IMR-90 (cell line): ENCODE measurements at regions not wholly inside any gene's neighbourhood (a gene's known extent, or its start where the extent isn't known, plus 50 kb on each side); places are given as distances from the start of the nearest gene placed in this dataset.

Experiments
- ATAC-seq: fragments of 200-7000 bp; cut with Tn5 transposase; 2 replicates; pipeline ENCODE4 v1.9.1; 2020; ENCODE audit warnings: low read depth, mild to moderate bottlenecking, moderate library complexity
- BruUV-seq: library from RNA; stranded (reverse); fragments of 400-500 nt; replicated peaks from 2 replicates; lab custom pipeline; 2021; lab: Mats Ljungman, UMichigan
- CTCF ChIA-PET: fragments of 300-600 bp; formaldehyde crosslinking; extraction: SDS; loops from one replicate; lab custom pipeline; 2021; ENCODE audit warnings: antibody characterized with exemption; lab: Yijun Ruan, JAX
- POLR2A ChIA-PET: fragments of 300-600 bp; sonication (Branson Sonifier 250); formaldehyde crosslinking; loops from one replicate; lab custom pipeline; 2022; ENCODE audit warnings: antibody characterized with exemption; ENCODE audit not compliant: unreplicated experiment; lab: Charles Lee
- DNase-seq: peaks from one replicate; pipeline ENCODE4 v3.0.0; 2013
- H2AFZ ChIP-seq: replicated peaks from 2 replicates; pipeline ENCODE3; 2013; ENCODE audit warnings: low read length, mild to moderate bottlenecking; ENCODE audit not compliant: poor library complexity
- H2AK5ac ChIP-seq: 2 replicates; pipeline ENCODE4 v1.6.1; 2013; ENCODE audit warnings: low read depth, low read length, inconsistent platforms
- H2AK9ac ChIP-seq: replicated peaks from 2 replicates; pipeline ENCODE3; 2013; ENCODE audit warnings: mild to moderate bottlenecking, low read depth, low read length, moderate library complexity; ENCODE audit not compliant: poor library complexity
- H2BK120ac ChIP-seq: 2 replicates; pipeline ENCODE4 v1.6.1; 2013; ENCODE audit warnings: low read depth, low read length, inconsistent platforms
- H2BK15ac ChIP-seq: 3 replicates; pipeline ENCODE4 v1.6.1; 2013; ENCODE audit warnings: low read depth, low read length, inconsistent platforms
- H2BK20ac ChIP-seq: 2 replicates; pipeline ENCODE4 v1.6.1; 2013; ENCODE audit warnings: low read depth, mild to moderate bottlenecking, inconsistent platforms, low read length, moderate library complexity
- H2BK5ac ChIP-seq: 2 replicates; pipeline ENCODE4 v1.6.1; 2013; ENCODE audit warnings: mild to moderate bottlenecking, low read depth, low read length, inconsistent platforms; ENCODE audit not compliant: poor library complexity, severe bottlenecking
- H3K14ac ChIP-seq: replicated peaks from 2 replicates; pipeline ENCODE4 v1.6.1; 2013; ENCODE audit warnings: low read depth, low read length, inconsistent platforms
- H3K18ac ChIP-seq: 2 replicates; pipeline ENCODE4 v1.6.1; 2013; ENCODE audit warnings: low read depth, low read length, control low read depth
- H3K23ac ChIP-seq: 2 replicates; pipeline ENCODE4 v1.6.1; 2013; ENCODE audit warnings: low read depth, low read length, inconsistent platforms
- H3K27ac ChIP-seq: 2 replicates; pipeline ENCODE4 v1.5.1; 2013; ENCODE audit warnings: mild to moderate bottlenecking, control low read depth, low read length; ENCODE audit not compliant: insufficient read depth
- H3K27me3 ChIP-seq: 2 replicates; pipeline ENCODE4 v1.6.1; 2013; ENCODE audit warnings: low read length; ENCODE audit not compliant: control insufficient read depth, insufficient read depth
- H3K36me3 ChIP-seq: 2 replicates; pipeline ENCODE4 v1.6.1; 2013; ENCODE audit warnings: low read length, mixed read lengths; ENCODE audit not compliant: control insufficient read depth, insufficient read depth
- H3K4ac ChIP-seq: 2 replicates; pipeline ENCODE4 v1.6.1; 2013; ENCODE audit warnings: low read depth, low read length, inconsistent platforms
- H3K4me1 ChIP-seq: 2 replicates; pipeline ENCODE4 v1.6.1; 2013; ENCODE audit warnings: low read length, mixed read lengths; ENCODE audit not compliant: control insufficient read depth, insufficient read depth
- H3K4me2 ChIP-seq: 2 replicates; pipeline ENCODE4 v1.6.1; 2013; ENCODE audit warnings: low read depth, mild to moderate bottlenecking, control low read depth, low read length, moderate library complexity
- H3K4me3 ChIP-seq: 2 replicates; pipeline ENCODE4 v1.5.1; 2013; ENCODE audit warnings: low read depth, mild to moderate bottlenecking, control low read depth, low read length, moderate library complexity; ENCODE audit not compliant: insufficient read depth
- H3K56ac ChIP-seq: 2 replicates; pipeline ENCODE4 v1.6.1; 2013; ENCODE audit warnings: low read length, inconsistent platforms; ENCODE audit not compliant: insufficient read depth; ENCODE audit errors: extremely low read depth
- H3K79me1 ChIP-seq, 2 experiments: 2 replicates each; pipeline ENCODE4 v1.6.1; 2013; ENCODE audit warnings: low read length in 2 of 2, inconsistent platforms in 1 of 2, low read depth in 1 of 2
- H3K9ac ChIP-seq: 2 replicates; pipeline ENCODE4 v1.6.1; 2013; ENCODE audit warnings: low read depth, low read length, control low read depth
- H3K9me1 ChIP-seq: 2 replicates; pipeline ENCODE4 v1.6.1; 2013; ENCODE audit warnings: low read length, inconsistent platforms; ENCODE audit not compliant: insufficient read depth
- H3K9me3 ChIP-seq: 2 replicates; pipeline ENCODE4 v1.6.1; 2013; ENCODE audit warnings: low read length; ENCODE audit not compliant: control insufficient read depth, insufficient read depth
- H4K20me1 ChIP-seq: 2 replicates; pipeline ENCODE4 v1.6.1; 2013; ENCODE audit warnings: low read length, inconsistent platforms; ENCODE audit not compliant: insufficient read depth
- H4K5ac ChIP-seq: 2 replicates; pipeline ENCODE4 v1.6.1; 2013; ENCODE audit warnings: mild to moderate bottlenecking, low read depth, low read length, control low read depth
- H4K8ac ChIP-seq, 2 experiments: 2 replicates each; pipeline ENCODE4 v1.6.1; 2013; ENCODE audit warnings: low read depth in 2 of 2, low read length in 2 of 2, control low read depth in 1 of 2, inconsistent platforms in 1 of 2
- H4K91ac ChIP-seq: 2 replicates; pipeline ENCODE4 v1.6.1; 2013; ENCODE audit warnings: low read depth, low read length, inconsistent platforms; ENCODE audit not compliant: insufficient read depth
- BHLHE40 ChIP-seq: fragments of 150-350 bp; IDR thresholded peaks from 2 replicates; pipeline ENCODE4 v1.6.1; 2016; ENCODE audit warnings: mild to moderate bottlenecking, low read depth, low read length
- CEBPB ChIP-seq: IDR thresholded peaks from 2 replicates; pipeline ENCODE4 v1.6.1; 2012; ENCODE audit warnings: low read depth, low read length, improper control_type of control experiment
- CHD1 ChIP-seq: IDR thresholded peaks from 2 replicates; pipeline ENCODE4 v1.6.1; 2012; ENCODE audit warnings: low read depth, low read length, improper control_type of control experiment
- ELK1 ChIP-seq: fragments of 150-350 bp; IDR thresholded peaks from 2 replicates; pipeline ENCODE4 v1.6.1; 2016; ENCODE audit warnings: low read depth, mild to moderate bottlenecking, low read length, moderate library complexity, borderline replicate concordance
- MAZ ChIP-seq: IDR thresholded peaks from 2 replicates; pipeline ENCODE4 v1.6.1; 2012; ENCODE audit warnings: low read depth, mild to moderate bottlenecking, low read length, improper control_type of control experiment, moderate library complexity, borderline replicate concordance
- MXI1 ChIP-seq: IDR thresholded peaks from 2 replicates; pipeline ENCODE4 v1.6.1; 2012; ENCODE audit warnings: low read depth, mild to moderate bottlenecking, low read length, moderate library complexity, borderline replicate concordance
- POLR2A ChIP-seq: IDR thresholded peaks from 2 replicates; pipeline ENCODE4 v1.6.1; 2012; ENCODE audit warnings: mild to moderate bottlenecking, low read depth, low read length
- RAD21 ChIP-seq: IDR thresholded peaks from 2 replicates; pipeline ENCODE4 v1.6.1; 2012; ENCODE audit warnings: low read length, improper control_type of control experiment
- SMC3 ChIP-seq: fragments of 150-350 bp; IDR thresholded peaks from 2 replicates; pipeline ENCODE4 v1.6.1; 2016; ENCODE audit warnings: low read depth, mild to moderate bottlenecking, antibody characterized with exemption, low read length, moderate library complexity
- WGBS, 2 experiments: methylation state at CpG; one replicate each; pipeline versions ENCODE4 v1.1.5 to v1.1.7; 2013; ENCODE audit warnings: missing lambda C conversion rate in 2 of 2; ENCODE audit not compliant: insufficient read length in 1 of 2; ENCODE audit errors: extremely low coverage in 2 of 2; 5-methylcytosine and 5-hydroxymethylcytosine counted together
- dilution Hi-C: fragments of 300-500 bp; cut with HindIII; formaldehyde crosslinking; loops from one replicate; pipeline ENCODE4 v1.14.3; 2018; ENCODE audit warnings: low sequenced_read_pairs; ENCODE audit not compliant: unreplicated experiment
- in situ Hi-C: fragments of 300-500 bp; cut with MboI; formaldehyde crosslinking; loops from 3 replicates; pipeline ENCODE4 v1.14.3; 2019; ENCODE audit warnings: low sequenced_read_pairs, inconsistent platforms, mixed read lengths
- intact Hi-C: fragments of 100-400 bp; cut with micrococcal nuclease; formaldehyde crosslinking; loops from 2 replicates; pipeline ENCODE4 v1.10.0; 2022

- no peak overlapping the region for H2AK5ac ChIP-seq
- H3K9ac ChIP-seq: no peak overlapping the region
- H2BK20ac ChIP-seq: no peak overlapping the region
- TF ChIP-seq RAD21 (no peak), SMC3 (no peak), MXI1 (no peak), ELK1 (no peak), POLR2A (no peak), CEBPB (no peak), CHD1 (no peak), BHLHE40 (no peak), MAZ (no peak)
- no peaks in the 10 kb centered on the region for H3K79me1 ChIP-seq
- no peak overlapping the region for H4K5ac ChIP-seq
- no peak overlapping the region for H3K27ac ChIP-seq
- peaks cover 2% of the 10 kb centered on the region; the same call in 1 of the 2 replicates for H3K4me1 ChIP-seq
- no peak overlapping the region for H3K56ac ChIP-seq
- H4K20me1 ChIP-seq: no peaks in the 10 kb centered on the region
- H2AK9ac ChIP-seq: no peak overlapping the region
- no peaks in the 10 kb centered on the region for H3K27me3 ChIP-seq
- H3K9me3 ChIP-seq: no peaks in the 10 kb centered on the region
- H2BK5ac ChIP-seq: no peak overlapping the region
- H3K9me1 ChIP-seq: no peaks in the 10 kb centered on the region
- H4K91ac ChIP-seq: no peak overlapping the region
- no TSS peak for BruUV-seq
- no peak overlapping the region for H2AFZ ChIP-seq
- no peak overlapping the region for H3K23ac ChIP-seq
- H3K36me3 ChIP-seq: no peaks in the 10 kb centered on the region
- in situ Hi-C loops: loop anchor here (5.0 kb wide), 1 partner anchor 378 kb away; no protein-coding TSS in a partner anchor
- intact Hi-C loops: loop anchor here (5.0 to 10.0 kb wide), 2 partner anchors 165 to 282 kb away; no protein-coding TSS in a partner anchor
- H3K4me2 ChIP-seq: no peak overlapping the region
- WGBS, 2 experiments: 57% methylated on average over 3 of the region's 3 CpGs; no CpG with 5 or more reads in 1 of the 2 experiments
- H2BK15ac ChIP-seq: no peak overlapping the region
- no peak overlapping the region for H3K18ac ChIP-seq
- dilution Hi-C loops: no loop called here
- DNase-seq (no peak), ATAC-seq (no peak)
- no peak overlapping the region for H3K14ac ChIP-seq
- ChIA-PET POLR2A (no interaction called here), CTCF (no interaction called here)
- H4K8ac ChIP-seq: no peak overlapping the region
- no peak overlapping the region for H3K4me3 ChIP-seq
- no peak overlapping the region for H2BK120ac ChIP-seq
- no peak overlapping the region for H3K4ac ChIP-seq
These were observed 562.6 kb downstream of the CAAP1 start for GRCh38 chr9:26329974-26330373.
